HG02763 (cell line): ENCODE measurements at regions not wholly inside any gene's neighbourhood (a gene's known extent, or its start where the extent isn't known, plus 50 kb on each side); places are given as distances from the start of the nearest gene placed in this dataset.

Experiments used
- ATAC-seq: cut with Tn5 transposase; IDR thresholded peaks from one replicate; pipeline ENCODE4 v1.9.1; 2021; ENCODE audit warnings: mild to moderate bottlenecking, moderate library complexity; ENCODE audit not compliant: unreplicated experiment

DNA sequence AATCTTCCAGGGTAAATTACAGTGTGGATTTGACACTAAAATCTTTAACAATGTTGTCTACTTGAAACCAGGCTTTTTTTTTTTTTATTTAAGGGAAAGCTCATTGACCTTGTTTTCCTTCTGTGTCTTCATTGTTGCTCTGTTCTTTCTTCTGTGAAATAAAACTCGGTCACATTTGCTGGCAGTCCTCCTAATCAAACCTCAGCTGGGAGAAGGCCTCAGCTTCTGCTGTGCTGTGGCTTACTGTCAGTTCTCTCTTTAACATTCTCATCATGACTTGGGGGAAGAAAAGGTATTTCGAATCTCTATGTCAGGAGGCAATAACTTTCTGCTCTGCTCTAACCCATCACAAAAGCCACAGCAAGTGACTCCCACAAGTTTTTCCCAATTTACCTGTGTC lies 268.9 kb downstream of the ZNF608 start:
- ATAC-seq, result no peak

DNA sequence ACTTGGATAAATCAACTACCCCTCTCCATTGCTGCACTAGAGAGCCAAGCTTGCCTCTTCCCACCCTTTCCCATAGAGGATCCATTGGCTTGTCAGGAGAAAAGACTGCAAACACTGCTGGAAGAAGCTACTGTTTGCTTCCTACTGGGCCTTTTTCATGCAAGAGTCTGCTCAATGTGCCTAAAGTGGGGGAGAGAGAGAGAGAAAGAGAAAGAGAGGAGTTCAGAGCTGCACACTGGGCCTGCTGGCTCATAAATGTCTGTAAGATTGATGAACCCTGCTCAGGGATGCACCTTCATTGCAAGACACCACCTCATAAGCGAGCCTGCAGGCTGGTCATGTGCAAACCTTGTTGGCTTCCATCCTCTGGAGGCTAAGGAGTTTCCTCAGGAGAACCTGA lies 269.4 kb downstream of the ZNF608 start:
- no peak for ATAC-seq

DNA sequence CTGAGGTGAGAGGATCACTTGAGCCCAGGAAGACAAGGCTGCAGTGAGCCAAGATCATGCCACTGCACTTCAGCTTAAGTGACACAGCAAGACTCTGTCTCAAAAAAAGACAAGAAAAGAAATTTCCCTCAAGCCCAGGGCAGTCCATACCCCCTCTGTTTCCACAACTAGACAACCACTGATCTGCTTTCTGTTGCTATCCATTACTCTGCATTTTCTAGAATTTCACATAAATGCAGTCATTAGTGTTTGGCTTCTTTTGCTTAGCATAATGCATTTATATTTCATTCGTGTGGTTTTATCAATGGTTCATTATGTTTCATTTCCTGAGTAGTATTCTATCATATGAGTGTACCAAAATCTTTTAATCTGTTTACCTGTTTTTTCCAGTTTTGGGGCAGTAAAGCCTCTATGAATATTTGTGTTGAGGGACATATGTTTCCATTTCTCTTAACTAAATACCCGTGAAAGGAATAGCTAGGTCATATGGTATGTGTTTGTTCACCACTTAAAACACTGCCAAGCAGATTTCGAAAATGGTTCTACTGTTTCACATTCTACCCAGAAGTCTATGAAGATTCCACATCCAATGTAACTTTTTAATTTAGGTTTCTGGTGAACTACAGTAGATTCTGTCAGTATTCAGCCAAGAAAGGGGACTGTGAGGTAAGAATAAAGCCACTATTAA lies 271.8 kb downstream of the ZNF608 start:
- ATAC-seq, result no peak

DNA sequence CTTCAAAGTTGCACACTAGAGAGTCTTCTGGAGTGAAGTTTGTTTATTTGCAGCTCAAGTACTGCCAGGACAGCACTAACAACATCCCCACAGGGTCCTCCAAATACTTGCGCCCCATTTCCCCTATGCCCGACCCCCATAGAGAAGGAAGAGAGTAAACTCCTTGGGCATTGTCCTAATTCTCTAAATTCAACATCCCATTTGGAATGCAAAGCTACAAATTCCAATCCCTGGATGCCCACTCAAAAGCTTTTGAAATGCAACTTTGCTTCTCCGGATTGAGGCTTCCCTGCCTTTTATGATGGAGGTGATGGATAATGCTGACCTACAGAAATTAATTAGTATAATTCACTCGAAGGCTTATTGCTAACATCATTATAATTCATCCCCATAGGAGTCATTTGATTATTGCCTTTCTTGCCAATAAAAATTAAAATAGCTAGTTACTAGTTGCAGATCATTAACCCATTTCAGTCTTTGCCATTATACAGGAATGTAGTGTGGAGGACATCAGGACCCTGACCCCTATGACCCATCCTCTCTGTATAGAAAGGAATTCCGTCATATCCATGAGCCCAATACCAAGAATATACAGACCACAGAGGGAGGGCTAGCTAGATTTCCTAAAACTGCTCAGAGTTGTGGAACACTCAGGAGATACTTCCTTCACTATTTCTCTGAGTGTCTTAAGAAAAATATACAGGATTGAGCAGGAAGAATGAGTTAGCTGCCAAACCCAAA lies 277.6 kb downstream of the ZNF608 start:
- no peak for ATAC-seq

DNA sequence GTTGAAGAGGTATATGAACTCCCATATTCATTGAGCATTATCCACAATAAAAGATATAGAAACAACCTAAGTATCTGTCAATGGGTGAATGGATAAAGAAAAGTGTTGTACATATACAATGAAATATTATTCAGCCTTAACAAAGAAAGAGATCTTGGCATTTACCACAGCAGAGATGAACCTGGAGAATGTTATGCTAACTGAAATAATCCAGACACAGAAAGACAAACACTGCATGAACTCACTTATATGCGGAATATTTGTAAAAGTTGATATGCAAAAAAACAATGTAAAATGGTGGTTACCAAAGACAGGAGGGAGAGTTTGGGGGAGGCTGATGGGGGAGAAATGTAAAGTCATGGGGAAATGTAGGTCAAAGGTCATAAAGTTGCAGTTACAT lies 278.7 kb downstream of the ZNF608 start:
- ATAC-seq, result no peak

DNA sequence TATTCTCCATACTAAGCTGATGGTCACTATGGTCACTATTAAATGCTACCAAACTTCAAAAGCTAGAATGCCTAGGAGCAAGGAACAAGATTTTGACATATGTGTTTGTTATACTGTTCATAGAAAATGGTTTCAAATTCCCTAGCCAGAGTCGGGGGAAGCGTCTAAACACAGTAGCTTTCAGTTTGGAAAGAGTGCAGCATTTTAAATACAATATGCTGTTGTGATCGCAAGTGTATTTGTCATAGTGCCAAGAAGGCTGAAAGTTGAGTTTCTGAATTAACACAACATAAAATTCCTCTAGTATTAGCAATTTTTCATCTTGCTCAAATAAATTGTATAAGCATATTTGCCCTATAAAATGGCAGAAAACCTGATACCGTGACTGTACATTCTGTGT lies 280.4 kb downstream of the ZNF608 start:
- ATAC-seq, result no peak

DNA sequence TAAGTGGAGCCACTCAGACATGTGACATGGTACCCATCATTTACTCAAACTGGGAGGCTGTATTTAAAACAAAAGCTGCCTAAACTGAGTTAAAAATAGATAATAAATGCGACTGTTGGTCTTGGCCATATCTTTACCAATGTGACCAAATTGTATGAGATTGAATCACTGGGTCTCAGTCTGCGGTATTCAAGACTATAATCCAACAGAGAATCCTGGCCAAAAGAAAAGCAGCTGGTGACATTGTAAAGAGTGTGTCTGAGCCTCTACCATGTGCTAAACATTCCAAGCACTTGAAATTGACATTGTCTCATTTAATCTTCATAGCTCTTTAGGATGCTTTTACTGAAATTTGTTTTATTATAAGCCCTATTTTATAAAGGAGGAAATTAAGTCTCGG lies 282.6 kb downstream of the ZNF608 start:
- no peak for ATAC-seq

DNA sequence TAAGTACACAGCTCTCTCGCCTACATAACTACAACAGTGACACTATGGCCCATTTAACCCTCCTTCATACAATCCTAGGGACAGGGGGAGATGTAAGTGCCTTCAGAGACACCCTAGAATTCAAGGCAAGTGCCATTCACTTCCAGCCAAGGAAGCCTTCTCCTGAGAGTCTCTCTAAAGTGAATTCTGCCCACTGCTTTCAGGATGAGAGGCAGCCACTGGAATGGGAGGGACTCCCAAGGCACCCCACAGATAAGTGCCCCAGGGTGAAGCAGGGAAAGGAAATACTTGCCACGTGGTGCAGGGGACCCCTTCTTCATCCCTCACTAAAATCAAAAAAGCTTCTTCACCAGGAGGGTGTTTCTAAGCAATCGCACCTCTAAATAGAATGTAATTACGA lies 283.7 kb downstream of the ZNF608 start:
- ATAC-seq, result no peak

DNA sequence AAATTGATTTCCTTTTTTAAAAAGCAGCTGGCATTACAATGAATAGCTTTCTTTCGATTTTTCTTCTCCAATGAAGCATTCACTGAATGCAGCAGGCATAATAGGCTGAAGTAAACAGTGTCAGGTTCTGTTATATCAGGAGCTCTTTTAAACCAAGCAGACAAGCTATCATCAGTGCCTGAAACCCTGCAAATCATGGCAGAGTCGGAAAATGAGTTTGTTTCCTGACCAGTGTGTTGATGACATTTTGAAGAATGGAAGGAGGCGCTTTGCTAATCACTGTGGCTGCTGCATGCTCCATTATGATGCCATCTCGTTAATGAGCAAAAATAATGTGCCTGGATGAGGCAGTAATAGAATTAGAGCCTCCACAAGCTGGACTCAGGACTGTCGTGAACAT lies 284.5 kb downstream of the ZNF608 start:
- ATAC-seq, result no peak

DNA sequence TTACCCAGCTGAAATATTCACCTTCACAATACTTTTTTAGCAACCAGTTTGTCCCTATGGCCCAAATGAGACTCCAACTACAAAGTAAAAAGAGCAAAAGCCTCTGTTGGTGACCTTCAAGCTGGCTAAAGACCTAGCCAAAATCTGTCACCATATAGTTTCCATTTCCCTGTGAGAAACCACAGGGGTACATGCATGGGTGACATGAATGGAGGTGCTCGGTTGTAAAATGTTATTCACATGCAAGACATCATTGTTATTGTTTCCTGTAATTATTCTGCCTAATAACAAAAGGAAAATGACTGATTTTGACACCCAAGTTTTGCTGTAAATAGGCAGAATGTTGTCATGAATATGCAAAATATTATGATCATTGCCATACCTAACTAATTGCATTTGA lies 285.3 kb downstream of the ZNF608 start:
- ATAC-seq, result no peak

DNA sequence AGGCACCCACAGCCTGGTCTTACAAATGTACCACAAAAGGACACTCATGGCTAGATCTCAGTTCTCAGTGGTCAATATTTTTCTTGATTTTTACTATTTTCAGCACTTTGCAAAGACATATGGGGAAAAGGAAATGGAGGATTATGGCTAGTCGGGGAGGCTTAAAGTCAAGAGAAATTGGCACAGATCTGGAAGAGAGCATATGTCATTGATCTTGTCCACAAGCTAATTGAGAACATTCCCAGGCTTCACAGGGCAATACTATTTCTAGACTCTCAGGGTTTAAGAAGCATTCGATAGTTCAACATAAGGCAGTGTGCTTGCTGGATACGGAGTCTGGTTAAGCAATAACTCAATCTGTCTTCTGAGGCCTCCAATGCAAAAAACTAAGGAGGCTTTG lies 285.8 kb downstream of the ZNF608 start:
- no peak for ATAC-seq

DNA sequence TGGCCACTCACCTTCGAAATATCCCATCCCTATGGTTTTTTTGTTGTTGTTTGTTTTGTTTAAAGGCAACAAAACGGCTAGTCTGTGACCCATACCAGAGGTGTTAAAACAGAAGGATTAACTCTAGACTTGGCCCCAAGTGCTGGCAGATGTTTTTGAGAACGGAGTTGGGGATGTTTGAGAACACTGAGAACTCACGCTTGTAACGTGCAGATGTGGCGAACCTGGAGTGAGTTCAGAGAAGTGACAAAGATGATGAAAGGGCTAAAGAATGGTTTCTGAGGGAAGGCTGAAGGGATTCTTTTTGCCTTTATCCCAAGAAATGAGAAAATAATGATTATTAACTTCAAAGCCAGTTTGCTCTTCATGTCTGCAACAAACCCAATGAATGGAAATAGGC lies 286.5 kb downstream of the ZNF608 start:
- no peak for ATAC-seq

DNA sequence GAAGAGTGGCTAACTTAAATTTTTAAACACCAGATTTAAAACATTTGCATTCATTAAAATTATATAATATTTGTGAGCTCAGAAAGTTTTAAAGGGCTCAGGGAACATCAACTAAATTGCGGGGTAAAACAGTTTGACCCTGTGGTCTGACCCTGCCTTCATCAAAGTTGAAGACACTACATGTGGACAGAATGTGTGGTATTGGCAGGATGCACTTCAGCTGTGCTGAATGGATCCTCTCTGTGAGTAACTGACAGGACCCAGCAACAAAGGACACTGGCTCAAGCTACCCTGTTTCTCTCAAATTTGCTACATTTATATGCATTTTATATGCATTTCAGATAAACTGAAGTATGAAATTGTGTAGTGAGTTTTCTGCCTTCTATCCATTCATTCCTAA lies 288.5 kb downstream of the ZNF608 start:
- ATAC-seq, result no peak

DNA sequence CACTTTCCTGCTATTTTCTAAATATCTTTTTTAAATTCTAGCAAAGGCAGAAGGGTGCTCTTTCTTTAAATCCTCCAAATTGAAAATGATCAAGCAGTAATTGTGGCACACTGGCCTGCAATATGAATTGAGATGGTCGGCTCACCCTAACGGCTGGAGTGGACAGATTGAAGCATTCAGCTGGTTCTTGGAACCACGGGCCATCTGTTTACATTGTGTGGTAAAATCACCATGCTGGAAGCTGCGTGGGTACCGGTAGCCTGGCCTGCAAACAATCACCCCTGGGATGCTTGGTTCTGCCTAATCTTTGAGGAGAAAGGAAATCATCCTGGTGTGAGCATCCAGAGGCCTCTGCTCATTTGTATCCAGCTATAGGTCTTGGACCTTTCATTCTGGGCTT lies 289.3 kb downstream of the ZNF608 start:
- no peak for ATAC-seq

DNA sequence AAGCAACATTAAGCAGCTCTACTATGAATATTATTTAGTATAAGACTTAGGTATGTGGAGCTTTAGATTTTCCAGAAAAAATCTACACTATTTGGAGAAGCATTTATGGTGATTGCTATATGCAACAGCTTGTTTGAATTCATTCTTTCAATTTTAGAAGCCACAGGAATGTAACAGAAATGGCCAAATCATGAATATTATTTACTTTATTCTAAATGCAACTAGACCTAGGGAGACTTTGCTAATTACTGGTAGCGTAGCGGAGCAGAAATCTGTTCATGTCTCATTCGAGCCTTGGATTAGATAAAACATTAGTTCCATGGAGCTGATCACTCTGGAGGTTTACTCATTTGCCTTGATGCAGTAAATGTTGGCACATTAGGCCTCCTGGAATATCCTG lies 290.2 kb downstream of the ZNF608 start:
- ATAC-seq, result no peak

DNA sequence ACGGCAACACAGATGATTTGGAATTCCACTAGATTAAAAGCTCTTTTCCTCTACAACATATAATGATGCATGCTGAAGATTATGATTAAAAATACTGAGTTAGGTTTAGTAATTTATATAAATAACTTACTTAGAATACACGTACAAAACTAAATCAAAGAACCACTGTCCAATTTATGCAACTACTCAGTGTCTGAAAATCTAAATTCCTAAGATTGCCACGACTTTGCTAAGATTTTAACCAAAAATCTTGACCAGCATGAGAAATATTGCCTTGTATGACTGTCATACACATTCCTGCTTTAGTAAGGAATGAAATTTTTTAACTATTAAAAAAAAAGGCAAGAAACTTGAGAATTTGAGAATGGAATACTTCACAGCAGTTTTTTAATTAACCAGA lies 292.4 kb downstream of the ZNF608 start:
- no peak for ATAC-seq

DNA sequence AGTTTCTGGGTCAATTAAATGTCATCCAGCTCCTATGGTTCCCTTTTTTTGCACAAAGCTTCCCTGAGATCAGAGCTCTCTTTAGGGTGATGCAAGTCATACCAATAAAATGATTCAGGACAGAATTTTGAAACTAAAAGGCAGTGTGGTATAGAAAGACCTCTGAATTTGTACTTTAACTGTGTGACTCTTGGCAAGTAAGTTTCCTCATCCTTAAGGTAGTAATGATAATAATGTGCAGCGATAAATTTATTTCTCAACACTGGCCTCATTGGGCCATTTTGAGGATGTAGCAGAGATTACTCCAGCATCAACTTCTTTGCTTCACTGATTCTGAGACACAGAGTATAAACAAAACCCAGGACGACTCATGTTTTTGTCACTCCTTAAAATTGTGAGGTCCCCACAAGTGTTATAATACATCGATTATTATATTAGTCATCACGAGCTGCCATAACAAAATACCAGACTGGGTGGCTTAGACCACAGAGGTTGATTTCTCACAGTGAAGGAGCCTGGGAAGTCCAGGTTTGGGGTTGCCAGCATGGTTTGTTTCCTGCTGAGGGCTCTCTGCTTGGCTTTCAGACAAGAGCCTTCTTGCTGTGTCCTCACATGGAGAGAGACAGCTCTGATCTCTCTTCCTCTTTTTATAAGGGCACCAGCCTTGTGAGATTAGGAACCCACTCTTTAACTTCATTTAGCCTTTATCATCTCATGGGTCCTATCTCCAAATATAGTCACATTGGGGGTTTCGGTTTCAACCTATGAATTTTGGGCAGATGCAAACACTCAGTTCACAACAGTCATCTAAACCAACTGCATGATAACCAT lies 293.0 kb downstream of the ZNF608 start:
- peak; percentile 96 for ATAC-seq

DNA sequence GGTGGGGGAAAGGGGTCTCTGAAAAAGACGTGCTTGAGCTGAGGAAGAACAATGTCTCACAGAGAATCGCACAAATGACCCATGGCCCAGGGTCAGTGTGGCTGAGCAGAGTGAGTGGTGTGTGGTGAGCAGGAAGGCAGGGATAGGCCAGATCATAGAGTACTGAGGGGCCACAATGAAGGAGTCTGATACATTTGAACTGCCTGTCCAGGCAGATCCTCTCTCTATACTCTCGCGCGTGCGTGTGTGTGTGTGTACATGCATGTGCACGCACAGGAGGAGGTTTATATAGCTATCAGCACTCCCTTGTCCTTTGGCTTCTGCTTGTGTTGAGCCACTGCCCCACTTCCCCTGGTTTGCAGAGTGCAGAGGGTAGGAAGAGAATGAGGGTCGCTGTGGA lies 294.0 kb downstream of the ZNF608 start:
- no peak for ATAC-seq

DNA sequence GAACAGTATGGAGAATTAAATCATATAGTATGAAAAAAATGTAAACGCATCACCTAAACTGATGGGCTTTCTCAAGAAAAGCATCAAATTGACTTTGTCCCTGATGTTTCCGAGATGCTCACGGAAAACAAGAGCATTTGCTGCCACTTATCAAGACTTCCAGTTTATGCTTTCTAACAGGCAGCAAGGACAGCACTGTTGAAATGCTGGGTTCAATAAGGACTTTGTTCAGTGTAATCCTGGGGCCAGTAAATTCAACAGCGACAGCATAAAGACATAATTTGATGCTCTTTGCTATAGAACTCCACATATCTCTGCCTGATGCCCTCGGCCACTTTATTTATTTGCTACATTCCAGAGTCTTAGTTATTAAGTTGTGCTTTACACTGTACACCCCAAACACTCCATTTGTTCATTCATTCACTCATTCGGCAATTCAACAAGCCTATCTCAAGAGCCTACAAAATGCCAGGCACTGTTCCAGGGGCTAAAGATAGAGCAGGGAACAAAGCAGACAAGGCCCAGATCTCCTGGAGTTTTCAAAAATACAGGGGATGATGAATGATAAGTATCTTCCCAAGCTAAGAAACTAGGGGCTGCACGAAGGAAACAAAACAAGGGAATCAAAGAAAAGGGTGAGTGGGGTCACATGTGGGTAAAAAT lies 294.6 kb downstream of the ZNF608 start:
- no peak for ATAC-seq

DNA sequence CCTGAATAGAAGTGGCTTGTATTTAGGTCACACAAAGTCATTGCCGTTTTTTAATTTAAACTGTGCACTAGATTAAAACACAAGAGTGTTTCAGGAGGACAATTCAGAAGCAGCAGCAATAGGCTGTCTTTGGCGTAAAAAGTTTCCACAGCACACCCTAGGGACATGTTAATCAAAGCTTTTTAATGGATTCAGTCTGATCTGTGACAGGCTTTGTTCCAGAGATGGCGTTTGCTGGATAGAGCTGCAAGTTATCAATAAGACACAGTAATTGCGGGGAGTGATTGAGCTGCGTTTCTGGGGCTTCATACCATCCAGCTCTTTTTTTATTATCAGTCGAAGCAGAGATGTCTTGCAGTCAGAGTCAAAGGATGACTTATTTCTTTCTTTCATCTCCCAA lies 300.3 kb downstream of the ZNF608 start:
- no peak for ATAC-seq

DNA sequence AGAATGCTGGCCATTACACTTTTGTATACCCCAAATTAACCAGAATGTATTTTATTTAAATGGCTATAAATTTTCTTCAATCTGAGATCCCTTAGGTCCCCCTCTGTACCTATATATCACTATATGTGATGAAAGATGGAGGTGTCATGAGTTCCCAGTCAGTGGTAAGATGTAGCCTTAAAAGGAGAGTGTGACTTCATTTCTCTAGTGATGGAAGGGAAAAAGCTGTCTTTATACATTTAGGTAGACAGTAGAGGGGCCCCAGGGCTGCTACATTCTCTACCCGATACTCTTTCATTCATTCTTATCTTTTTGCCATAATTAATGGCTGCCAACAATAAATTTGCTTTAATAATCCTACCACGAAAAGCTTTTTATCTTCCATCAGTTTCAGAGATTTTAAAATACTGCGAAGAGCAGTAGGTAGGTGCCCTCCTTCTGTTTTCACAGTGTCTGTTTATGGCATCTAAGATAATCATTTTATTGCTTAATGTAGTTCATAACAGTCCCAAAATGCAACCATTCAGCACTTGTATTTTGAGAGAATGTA lies 301.3 kb downstream of the ZNF608 start:
- no peak for ATAC-seq
